BJ (cell line): ENCODE measurements at regions not wholly inside any gene's neighbourhood (a gene's known extent, or its start where the extent isn't known, plus 50 kb on each side); places are given as distances from the start of the nearest gene placed in this dataset.

Source experiments
- CTCF ChIA-PET: fragments of 350-600 bp; formaldehyde crosslinking; extraction: SDS; loops from one replicate; lab custom pipeline; 2021; ENCODE audit warnings: antibody characterized with exemption, inconsistent platforms; lab: Yijun Ruan, JAX
- POLR2A ChIA-PET: fragments of 300-600 bp; sonication (Branson Sonifier 250); formaldehyde crosslinking; extraction: SDS; loops from one replicate; lab custom pipeline; 2021; ENCODE audit warnings: antibody characterized with exemption; lab: Charles Lee
- DNase-seq: peaks from one replicate; pipeline ENCODE4 v3.0.0-alpha.2; 2011; ENCODE audit warnings: low read depth
- H3K27me3 ChIP-seq: 2 replicates; pipeline ENCODE4 v1.6.0; 2011; ENCODE audit warnings: low read length; ENCODE audit not compliant: control insufficient read depth, insufficient read depth
- H3K36me3 ChIP-seq: 2 replicates; pipeline ENCODE4 v1.5.1; 2011; ENCODE audit warnings: low read length; ENCODE audit not compliant: control insufficient read depth, insufficient read depth
- H3K4me3 ChIP-seq: 2 replicates; pipeline ENCODE4 v1.5.1; 2011; ENCODE audit warnings: low read depth, mild to moderate bottlenecking, control low read depth, low read length
- TF ChIP-seq, protein P1 (sequence below): IDR thresholded peaks from 2 replicates; pipeline ENCODE4 v1.5.1; 2011; ENCODE audit warnings: low read depth, mild to moderate bottlenecking, control low read depth, inconsistent platforms, low read length, moderate library complexity; ENCODE audit not compliant: insufficient read depth

DNA sequence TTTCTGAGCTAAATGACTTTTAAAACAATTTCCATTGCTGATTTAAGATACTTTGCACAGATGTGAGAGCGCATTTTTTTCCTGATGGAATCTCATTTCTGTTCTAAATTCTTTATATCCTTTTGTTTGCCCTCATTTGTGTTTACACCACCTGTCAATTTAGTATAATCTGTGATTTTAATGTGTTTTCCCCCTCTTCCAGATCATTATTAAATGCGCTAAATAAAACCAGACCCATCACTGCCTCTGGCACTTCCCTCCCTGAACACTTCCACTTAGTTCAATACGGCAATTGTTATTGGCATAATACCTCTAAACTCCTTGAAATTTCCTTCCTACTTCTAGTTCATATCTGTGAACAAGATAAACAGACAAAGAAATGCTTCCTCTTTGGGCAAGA lies 186.9 kb upstream of the ADGRL2 start:
- ChIA-PET CTCF (no interaction called here), POLR2A (no interaction called here)
- H3K4me3 ChIP-seq: no peak overlapping the region

GRCh38 chr1:81607924-81608323 lies 192.8 kb upstream of the ADGRL2 start:
- Histone ChIP-seq H3K4me3 (no peak overlapping the region), H3K36me3 (no peaks in the 10 kb centered on the region), H3K27me3 (no peaks in the 10 kb centered on the region)
- TF ChIP-seq, protein P1, sequence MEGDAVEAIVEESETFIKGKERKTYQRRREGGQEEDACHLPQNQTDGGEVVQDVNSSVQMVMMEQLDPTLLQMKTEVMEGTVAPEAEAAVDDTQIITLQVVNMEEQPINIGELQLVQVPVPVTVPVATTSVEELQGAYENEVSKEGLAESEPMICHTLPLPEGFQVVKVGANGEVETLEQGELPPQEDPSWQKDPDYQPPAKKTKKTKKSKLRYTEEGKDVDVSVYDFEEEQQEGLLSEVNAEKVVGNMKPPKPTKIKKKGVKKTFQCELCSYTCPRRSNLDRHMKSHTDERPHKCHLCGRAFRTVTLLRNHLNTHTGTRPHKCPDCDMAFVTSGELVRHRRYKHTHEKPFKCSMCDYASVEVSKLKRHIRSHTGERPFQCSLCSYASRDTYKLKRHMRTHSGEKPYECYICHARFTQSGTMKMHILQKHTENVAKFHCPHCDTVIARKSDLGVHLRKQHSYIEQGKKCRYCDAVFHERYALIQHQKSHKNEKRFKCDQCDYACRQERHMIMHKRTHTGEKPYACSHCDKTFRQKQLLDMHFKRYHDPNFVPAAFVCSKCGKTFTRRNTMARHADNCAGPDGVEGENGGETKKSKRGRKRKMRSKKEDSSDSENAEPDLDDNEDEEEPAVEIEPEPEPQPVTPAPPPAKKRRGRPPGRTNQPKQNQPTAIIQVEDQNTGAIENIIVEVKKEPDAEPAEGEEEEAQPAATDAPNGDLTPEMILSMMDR: no peak
- ChIA-PET CTCF (no interaction called here), POLR2A (no interaction called here)
- no peak for DNase-seq

More for the DNA sequence above, 186.9 kb upstream of the ADGRL2 start:
- Histone ChIP-seq H3K27me3 (no peaks in the 10 kb centered on the region), H3K36me3 (no peaks in the 10 kb centered on the region)
- TF ChIP-seq, protein P1: no peak
- DNase-seq: no peak

GRCh38 chr1:81607086-81607485 lies 193.6 kb upstream of the ADGRL2 start:
- POLR2A ChIA-PET: no interaction called here
- CTCF ChIA-PET: no interaction called here
- TF ChIP-seq, protein P1: no peak
- H3K4me3 ChIP-seq: no peak overlapping the region
- H3K36me3 ChIP-seq: no peaks in the 10 kb centered on the region
- no peak for DNase-seq
- no peaks in the 10 kb centered on the region for H3K27me3 ChIP-seq

DNA sequence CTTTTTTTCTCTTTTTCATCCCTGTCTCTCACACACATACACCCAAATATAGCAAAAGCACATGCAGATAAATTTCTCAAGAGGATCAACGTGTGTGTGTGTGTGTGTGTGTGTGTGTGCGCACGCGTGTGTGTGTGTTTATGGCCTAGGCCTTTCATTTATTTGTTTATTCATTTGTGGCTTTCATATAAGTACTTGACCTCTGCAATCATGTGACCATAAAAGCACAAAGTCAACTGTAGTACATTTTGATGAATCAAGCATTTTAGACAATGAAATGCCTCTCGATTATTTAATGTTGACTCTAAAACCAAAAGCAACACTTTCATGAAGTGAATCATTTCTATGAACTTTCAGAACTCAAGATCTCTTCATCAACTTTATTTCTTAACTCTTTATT lies 194.1 kb upstream of the ADGRL2 start:
- no peak for DNase-seq
- TF ChIP-seq, protein P1: no peak
- ChIA-PET CTCF (no interaction called here), POLR2A (no interaction called here)
- Histone ChIP-seq H3K36me3 (no peaks in the 10 kb centered on the region), H3K4me3 (no peak overlapping the region), H3K27me3 (no peaks in the 10 kb centered on the region)

- Histone ChIP-seq H3K27me3 (no peaks in the 10 kb centered on the region), H3K4me3 (no peak overlapping the region), H3K36me3 (no peaks in the 10 kb centered on the region)
- no peak for DNase-seq
- TF ChIP-seq, protein P1: no peak
- CTCF ChIA-PET: interaction anchor here (1.4 kb wide), 1 partner anchor 14 kb away, joined by 3 read pairs; no protein-coding TSS in a partner anchor
- POLR2A ChIA-PET: no interaction called here
These were observed 195.7 kb upstream of the ADGRL2 start for GRCh38 chr1:81605023-81605422.
